HepG2 (cell line): ENCODE measurements at regions not wholly inside any gene's neighbourhood (a gene's known extent, or its start where the extent isn't known, plus 50 kb on each side); places are given as distances from the start of the nearest gene placed in this dataset.

Source experiments
- ATAC-seq: fragments of 200-7000 bp; cut with Tn5 transposase; 3 replicates; pipeline ENCODE4 v1.9.1; 2020; ENCODE audit warnings: mild to moderate bottlenecking, moderate library complexity
- BruUV-seq: library from RNA; stranded (reverse); fragments of 400-500 nt; replicated peaks from 2 replicates; lab custom pipeline; 2021; lab: Mats Ljungman, UMichigan
- CTCF ChIA-PET: fragments of 300-600 bp; formaldehyde crosslinking; extraction: SDS; loops from one replicate; lab custom pipeline; 2021; ENCODE audit warnings: low total read pairs, inconsistent platforms, low intra/inter-chr PET ratio; lab: Yijun Ruan, JAX
- POLR2A ChIA-PET: fragments of 350-600 bp; sonication (Branson Sonifier 250); formaldehyde crosslinking; loops from one replicate; lab custom pipeline; 2020; ENCODE audit warnings: antibody characterized with exemption, inconsistent platforms; lab: Yijun Ruan, JAX
- DNase-seq: peaks from one replicate; pipeline ENCODE4 v3.0.0-alpha.2; 2015; ENCODE audit warnings: low spot score
- FAIRE-seq: peaks from 3 replicates; lab custom pipeline; 2011; peaks lifted over from hg19 to GRCh38; lab: Jason Lieb, UNC
- H2AFZ ChIP-seq: one replicate; pipeline ENCODE4 v1.6.1; 2011; ENCODE audit warnings: low read length, inconsistent platforms
- H3K27ac ChIP-seq: fragments of 300-600 bp; 3 replicates; pipeline ENCODE4 v1.8.0; 2011; ENCODE audit warnings: mixed run types, mild to moderate bottlenecking, mixed read lengths, low read length, inconsistent platforms; ENCODE audit not compliant: insufficient read depth; ENCODE audit errors: extremely low read length
- H3K27me3 ChIP-seq, 2 experiments: fragments of 200-600 bp in 1 of 2; 2 replicates in 1 of 2; 3 replicates in 1 of 2; pipeline versions ENCODE4 v1.6.0 to v1.8.0; 2011; ENCODE audit warnings: low read length in 2 of 2, mild to moderate bottlenecking in 2 of 2, moderate library complexity in 2 of 2, inconsistent platforms in 1 of 2; ENCODE audit not compliant: insufficient read depth in 2 of 2, control insufficient read depth in 1 of 2
- H3K36me3 ChIP-seq, 2 experiments: fragments of 200-600 bp in 1 of 2; replicated peaks in 1 of 2; 2 replicates in 1 of 2; 3 replicates in 1 of 2; pipeline versions ENCODE4 v1.5.1 to v1.8.0; 2011; ENCODE audit warnings: low read length in 2 of 2, inconsistent platforms in 1 of 2; ENCODE audit not compliant: insufficient read depth in 2 of 2, control insufficient read depth in 1 of 2
- H3K4me1 ChIP-seq: 2 replicates; pipeline ENCODE4 v1.5.1; 2012; ENCODE audit warnings: low read length, inconsistent platforms; ENCODE audit not compliant: insufficient read depth
- H3K4me2 ChIP-seq: 2 replicates; pipeline ENCODE4 v1.6.0; 2011; ENCODE audit warnings: low read depth, low read length, inconsistent platforms
- H3K4me3 ChIP-seq, 3 experiments: fragments of 200-600 bp in 1 of 3; sonication (generic), shearing (Covaris generic) in 1 of 3; replicated peaks in 1 of 3; 2 replicates each; pipeline ENCODE4 v1.5.1; 2011 to 2016; ENCODE audit warnings: low read length in 3 of 3, inconsistent platforms in 2 of 3, low read depth in 2 of 3, mild to moderate bottlenecking in 2 of 3, control low read depth in 1 of 3, mixed read lengths in 1 of 3; ENCODE audit not compliant: insufficient read depth in 1 of 3
- H3K79me2 ChIP-seq: one replicate; pipeline ENCODE4 v1.6.1; 2011; ENCODE audit warnings: low read length, inconsistent platforms; ENCODE audit not compliant: insufficient read depth
- H3K9ac ChIP-seq: 2 replicates; pipeline ENCODE4 v1.6.0; 2011; ENCODE audit warnings: mild to moderate bottlenecking, low read depth, low read length, inconsistent platforms; ENCODE audit not compliant: insufficient read depth
- H3K9me3 ChIP-seq: 2 replicates; pipeline ENCODE4 v1.5.1; 2012; ENCODE audit warnings: mild to moderate bottlenecking, low read length
- H4K20me1 ChIP-seq: 2 replicates; pipeline ENCODE4 v1.6.0; 2011; ENCODE audit warnings: inconsistent platforms, mild to moderate bottlenecking, low read length, moderate library complexity; ENCODE audit not compliant: insufficient read depth
- GLMP ChIP-seq: sonication (generic); formaldehyde crosslinking; IDR thresholded peaks from 2 replicates; pipeline ENCODE4 v1.9.0; 2021; ENCODE audit warnings: missing genetic modification reagents, mild to moderate bottlenecking, borderline replicate concordance
- HMGXB3 ChIP-seq: sonication (generic); formaldehyde crosslinking; IDR thresholded peaks from 2 replicates; pipeline ENCODE4 v1.4.0; 2020; ENCODE audit warnings: missing genetic modification reagents, borderline replicate concordance
- ZBTB21 ChIP-seq: sonication (generic); formaldehyde crosslinking; IDR thresholded peaks from 2 replicates; pipeline ENCODE4 v1.4.0; 2020; ENCODE audit warnings: missing genetic modification reagents
- WGBS: methylation state at CpG from one replicate; pipeline ENCODE4 v1.1.6; 2017; ENCODE audit warnings: low lambda C conversion rate; 5-methylcytosine and 5-hydroxymethylcytosine counted together
- in situ Hi-C: cut with HindIII; loops from 2 replicates; pipeline ENCODE4 v1.10.0; 2017; ENCODE audit warnings: low pct_unique_long_range_greater_than_20kb; ENCODE audit not compliant: extremely low pct_ligation_motif_present
- intact Hi-C: fragments of 100-400 bp; cut with micrococcal nuclease; formaldehyde crosslinking; loops from one replicate; pipeline ENCODE4 v1.10.0; 2022; ENCODE audit not compliant: unreplicated experiment

GRCh38 chr4:133714211-133714610, 487.4 kb downstream of the PABPC4L start (continued):
- no peak for TF ChIP-seq ZBTB21 (CRISPR knock-in tag)

- no peak for FAIRE-seq
- POLR2A ChIA-PET, result no interaction called here
Observed at GRCh38 chr4:133713340-133713739, 488.2 kb downstream of the PABPC4L start.

More at GRCh38 chr4:133713340-133713739, 488.2 kb downstream of the PABPC4L start:
- Histone ChIP-seq H3K4me3 (no peak overlapping the region), H4K20me1 (no peaks in the 10 kb centered on the region), H3K36me3 (no peaks in the 10 kb centered on the region), H3K9ac (no peak overlapping the region), H3K9me3 (no peaks in the 10 kb centered on the region), H3K4me2 (no peak overlapping the region), H3K27me3 (no peaks in the 10 kb centered on the region; a peak in 1 of 5 replicates), H3K4me1 (no peaks in the 10 kb centered on the region), H2AFZ (no peak overlapping the region), H3K27ac (no peak overlapping the region), H3K79me2 (no peaks in the 10 kb centered on the region)
- CTCF ChIA-PET, result no interaction called here
- DNase-seq (no peak), ATAC-seq (no peak)
- TF ChIP-seq HMGXB3 (CRISPR knock-in tag), result no peak
- TF ChIP-seq GLMP (CRISPR knock-in tag), result no peak
- in situ Hi-C loops (no loop called here), intact Hi-C loops (no loop called here)
- 1% methylated on average over 3 of the region's 3 CpGs for WGBS
- no TSS peak for BruUV-seq
